ENCODE measurements at regions not wholly inside any gene's neighbourhood (a gene's known extent, or its start where the extent isn't known, plus 50 kb on each side); places are given as distances from the start of the nearest gene placed in this dataset.

DNA sequence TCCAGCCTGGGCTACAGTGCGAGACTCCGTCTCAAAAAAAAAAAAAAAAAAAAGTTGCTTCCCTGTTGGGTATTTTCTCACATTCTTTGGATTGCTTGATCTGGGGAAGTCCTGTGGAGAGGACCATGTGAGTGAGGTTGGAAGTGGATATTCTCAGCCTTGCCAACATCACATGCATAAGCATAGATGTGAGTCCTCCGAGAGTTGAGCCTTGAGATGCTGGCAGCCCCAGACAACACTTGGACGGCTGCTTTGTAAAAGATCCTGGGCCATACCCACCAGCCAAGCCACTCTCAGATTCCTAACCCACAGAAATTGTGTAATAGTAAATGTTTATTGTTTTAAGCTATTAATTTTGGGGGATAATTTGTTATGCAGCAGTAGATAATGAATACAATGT, 1570.0 kb upstream of the GOT2 start:
- DNase-seq (ENCODE audit: low spot score) = no peak
- Histone ChIP-seq H3K36me3 (ENCODE audit: control insufficient read depth in 4 of 4, insufficient read depth in 3 of 4, low read depth in 1 of 4, low read length in 3 of 4) (no peaks in the 10 kb centered on the region), H3K9me3 (ENCODE audit: control insufficient read depth in 4 of 4, low read length in 3 of 4) (no peaks in the 10 kb centered on the region), H3K4me3 (ENCODE audit: low read depth in 1 of 3, low read length in 3 of 3) (no peak overlapping the region), H3K9ac (ENCODE audit: low read depth in 1 of 2, low read length in 2 of 2) (no peak overlapping the region), H3K27me3 (ENCODE audit: control insufficient read depth in 4 of 4, insufficient read depth in 4 of 4, low read length in 3 of 4) (peaks cover 0 to 4% (median under 1%) of the 10 kb centered on the region in 4 donors), H3K27ac (ENCODE audit: low read depth in 1 of 2, low read length in 2 of 2) (no peak overlapping the region), H3K4me1 (ENCODE audit: control insufficient read depth in 4 of 4, insufficient read depth in 4 of 4, low read length in 3 of 4) (no peaks in the 10 kb centered on the region)
- 88% methylated on average over 4 of the region's 4 CpGs for WGBS
- TF ChIP-seq SP1 (IDR thresholded peaks at IDR 0.05) (no peak), TAF1 (conservative IDR thresholded peaks at IDR 0.05) (no peak), GABPA (IDR thresholded peaks at IDR 0.05 in 1 of 2, conservative IDR thresholded peaks at IDR 0.05 in 1 of 2) (no peak), EGR1 (IDR thresholded peaks at IDR 0.05; ENCODE audit: low read depth in 2 of 2) (no peak), NR2F2 (IDR thresholded peaks at IDR 0.05) (no peak), HNF4G (IDR thresholded peaks at IDR 0.05) (no peak), FOXA1 (IDR thresholded peaks at IDR 0.05) (no peak), RXRA (IDR thresholded peaks at IDR 0.05) (no peak), RAD21 (IDR thresholded peaks at IDR 0.05) (no peak), ATF3 (IDR thresholded peaks at IDR 0.05) (no peak), CTCF (IDR thresholded peaks at IDR 0.05; ENCODE audit: low read depth, low read length, missing input control) (no peak), JUND (IDR thresholded peaks at IDR 0.05) (no peak), ZBTB33 (IDR thresholded peaks at IDR 0.05) (no peak)
- TF ChIP-seq, protein P1, sequence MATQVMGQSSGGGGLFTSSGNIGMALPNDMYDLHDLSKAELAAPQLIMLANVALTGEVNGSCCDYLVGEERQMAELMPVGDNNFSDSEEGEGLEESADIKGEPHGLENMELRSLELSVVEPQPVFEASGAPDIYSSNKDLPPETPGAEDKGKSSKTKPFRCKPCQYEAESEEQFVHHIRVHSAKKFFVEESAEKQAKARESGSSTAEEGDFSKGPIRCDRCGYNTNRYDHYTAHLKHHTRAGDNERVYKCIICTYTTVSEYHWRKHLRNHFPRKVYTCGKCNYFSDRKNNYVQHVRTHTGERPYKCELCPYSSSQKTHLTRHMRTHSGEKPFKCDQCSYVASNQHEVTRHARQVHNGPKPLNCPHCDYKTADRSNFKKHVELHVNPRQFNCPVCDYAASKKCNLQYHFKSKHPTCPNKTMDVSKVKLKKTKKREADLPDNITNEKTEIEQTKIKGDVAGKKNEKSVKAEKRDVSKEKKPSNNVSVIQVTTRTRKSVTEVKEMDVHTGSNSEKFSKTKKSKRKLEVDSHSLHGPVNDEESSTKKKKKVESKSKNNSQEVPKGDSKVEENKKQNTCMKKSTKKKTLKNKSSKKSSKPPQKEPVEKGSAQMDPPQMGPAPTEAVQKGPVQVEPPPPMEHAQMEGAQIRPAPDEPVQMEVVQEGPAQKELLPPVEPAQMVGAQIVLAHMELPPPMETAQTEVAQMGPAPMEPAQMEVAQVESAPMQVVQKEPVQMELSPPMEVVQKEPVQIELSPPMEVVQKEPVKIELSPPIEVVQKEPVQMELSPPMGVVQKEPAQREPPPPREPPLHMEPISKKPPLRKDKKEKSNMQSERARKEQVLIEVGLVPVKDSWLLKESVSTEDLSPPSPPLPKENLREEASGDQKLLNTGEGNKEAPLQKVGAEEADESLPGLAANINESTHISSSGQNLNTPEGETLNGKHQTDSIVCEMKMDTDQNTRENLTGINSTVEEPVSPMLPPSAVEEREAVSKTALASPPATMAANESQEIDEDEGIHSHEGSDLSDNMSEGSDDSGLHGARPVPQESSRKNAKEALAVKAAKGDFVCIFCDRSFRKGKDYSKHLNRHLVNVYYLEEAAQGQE (IDR thresholded peaks at IDR 0.05) = no peak
- TF ChIP-seq, protein P2, sequence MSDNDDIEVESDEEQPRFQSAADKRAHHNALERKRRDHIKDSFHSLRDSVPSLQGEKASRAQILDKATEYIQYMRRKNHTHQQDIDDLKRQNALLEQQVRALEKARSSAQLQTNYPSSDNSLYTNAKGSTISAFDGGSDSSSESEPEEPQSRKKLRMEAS (IDR thresholded peaks at IDR 0.05) = no peak

DNA sequence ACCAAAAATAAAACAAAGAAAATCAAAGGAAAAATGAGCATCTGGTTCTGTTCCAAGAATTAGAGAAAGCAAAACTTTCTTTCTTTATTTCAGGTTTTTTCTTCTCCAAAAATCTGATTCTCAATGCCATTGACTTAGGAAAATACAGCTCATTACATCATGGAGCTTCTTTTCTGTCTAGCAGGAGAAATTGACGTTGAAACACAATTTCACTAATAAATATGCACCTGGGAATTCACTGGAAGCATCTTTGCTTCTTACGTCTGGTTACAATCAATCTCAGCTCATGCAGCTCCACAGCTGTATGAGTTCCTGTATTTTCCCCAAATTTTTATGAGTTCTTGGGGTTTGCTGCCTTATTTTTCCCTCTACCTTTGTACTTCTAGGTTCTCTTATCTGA, 1568.6 kb upstream of the GOT2 start:
- peaks cover 0 to 4% (median 0%) of the 10 kb centered on the region in 4 donors for H3K27me3 ChIP-seq (ENCODE audit: control insufficient read depth in 4 of 4, insufficient read depth in 4 of 4, low read length in 3 of 4)
- no peaks in the 10 kb centered on the region for H3K4me1 ChIP-seq (ENCODE audit: control insufficient read depth in 4 of 4, insufficient read depth in 4 of 4, low read length in 3 of 4)
- TF ChIP-seq, protein P1 (IDR thresholded peaks at IDR 0.05) = no peak
- no peak for TF ChIP-seq ATF3 (IDR thresholded peaks at IDR 0.05)
- no peak for TF ChIP-seq EGR1 (IDR thresholded peaks at IDR 0.05; ENCODE audit: low read depth in 2 of 2)
- TF ChIP-seq FOXA1 (IDR thresholded peaks at IDR 0.05) = no peak
- no peak for TF ChIP-seq CTCF (IDR thresholded peaks at IDR 0.05; ENCODE audit: low read depth, low read length, missing input control)
- TF ChIP-seq, protein P2 (IDR thresholded peaks at IDR 0.05) = no peak
- TF ChIP-seq RXRA (IDR thresholded peaks at IDR 0.05) = no peak
- H3K27ac ChIP-seq (ENCODE audit: low read depth in 1 of 2, low read length in 2 of 2) = no peak overlapping the region
- no peak overlapping the region for H3K4me3 ChIP-seq (ENCODE audit: low read depth in 1 of 3, low read length in 3 of 3)
- no peak for DNase-seq (ENCODE audit: low spot score)
- H3K36me3 ChIP-seq (ENCODE audit: control insufficient read depth in 4 of 4, insufficient read depth in 3 of 4, low read depth in 1 of 4, low read length in 3 of 4) = no peaks in the 10 kb centered on the region
- H3K9me3 ChIP-seq (ENCODE audit: control insufficient read depth in 4 of 4, low read length in 3 of 4) = no peaks in the 10 kb centered on the region
- H3K9ac ChIP-seq (ENCODE audit: low read depth in 1 of 2, low read length in 2 of 2) = no peak overlapping the region
- WGBS = 63% methylated on average over 2 of the region's 2 CpGs

Data from liver (tissue), 8 donors.